ENCODE measurements at regions not wholly inside any gene's neighbourhood (a gene's known extent, or its start where the extent isn't known, plus 50 kb on each side); places are given as distances from the start of the nearest gene placed in this dataset.

- Histone ChIP-seq H3K4me3 (no peak overlapping the region), H2AFZ (no peak overlapping the region), H3K27me3 (no peaks in the 10 kb centered on the region), H3K4me2 (no peak overlapping the region), H3K4me1 (ENCODE audit: insufficient read depth) (no peaks in the 10 kb centered on the region), H4K20me1 (ENCODE audit: insufficient read depth, poor library complexity, severe bottlenecking) (no peaks in the 10 kb centered on the region), H3K79me2 (no peaks in the 10 kb centered on the region), H3K36me3 (replicated peaks; ENCODE audit: insufficient read depth, low read depth) (no peaks in the 10 kb centered on the region), H3K9me2 (replicated peaks; ENCODE audit: insufficient read depth) (no peaks in the 10 kb centered on the region), H3K9me3 (ENCODE audit: low read depth) (no peaks in the 10 kb centered on the region), H3K27ac (no peak overlapping the region)
- no peak for DNase-seq (ENCODE audit: low spot score)
- TF ChIP-seq EZH2phosphoT487 (IDR thresholded peaks at IDR 0.05; ENCODE audit: low read depth, severe bottlenecking, unreplicated experiment) (no peak), CTCF (IDR thresholded peaks at IDR 0.05; ENCODE audit: poor library complexity) (no peak), EZH2 (IDR thresholded peaks at IDR 0.05; ENCODE audit: borderline replicate concordance) (no peak)
- WGBS (ENCODE audit: low lambda C conversion rate, missing lambda C conversion rate) = 35% methylated on average over 10 of the region's 10 CpGs
Measured at GRCh38 chr12:30874455-30875321, 51.9 kb upstream of the TSPAN11 start.

- H3K36me3 ChIP-seq (replicated peaks; ENCODE audit: insufficient read depth, low read depth) = no peaks in the 10 kb centered on the region
- H3K79me2 ChIP-seq = no peaks in the 10 kb centered on the region
- H3K4me2 ChIP-seq = no peak overlapping the region
- H3K9me3 ChIP-seq (ENCODE audit: low read depth) = peaks cover 5% of the 10 kb centered on the region
- WGBS (ENCODE audit: low lambda C conversion rate, missing lambda C conversion rate) = 85% methylated on average over 7 of the region's 7 CpGs
- no peak overlapping the region for H2AFZ ChIP-seq
- no peaks in the 10 kb centered on the region for H3K4me1 ChIP-seq (ENCODE audit: insufficient read depth)
- H3K9me2 ChIP-seq (replicated peaks; ENCODE audit: insufficient read depth) = no peaks in the 10 kb centered on the region
- no peak overlapping the region for H3K4me3 ChIP-seq
- no peaks in the 10 kb centered on the region for H4K20me1 ChIP-seq (ENCODE audit: insufficient read depth, poor library complexity, severe bottlenecking)
- H3K27me3 ChIP-seq = no peaks in the 10 kb centered on the region
- TF ChIP-seq CTCF (IDR thresholded peaks at IDR 0.05; ENCODE audit: poor library complexity) (no peak), EZH2phosphoT487 (IDR thresholded peaks at IDR 0.05; ENCODE audit: low read depth, severe bottlenecking, unreplicated experiment) (no peak), EZH2 (IDR thresholded peaks at IDR 0.05; ENCODE audit: borderline replicate concordance) (no peak)
- no peak overlapping the region for H3K27ac ChIP-seq
- DNase-seq (ENCODE audit: low spot score) = no peak
Measured at GRCh38 chr12:30870491-30871265, 55.9 kb upstream of the TSPAN11 start.

- H3K9me3 ChIP-seq (ENCODE audit: low read depth) = peaks cover 5% of the 10 kb centered on the region
- no peak overlapping the region for H3K4me3 ChIP-seq
- H2AFZ ChIP-seq = no peak overlapping the region
- H3K4me1 ChIP-seq (ENCODE audit: insufficient read depth) = no peaks in the 10 kb centered on the region
- H3K79me2 ChIP-seq = no peaks in the 10 kb centered on the region
- no peak overlapping the region for H3K27ac ChIP-seq
- no peaks in the 10 kb centered on the region for H4K20me1 ChIP-seq (ENCODE audit: insufficient read depth, poor library complexity, severe bottlenecking)
- H3K27me3 ChIP-seq = no peaks in the 10 kb centered on the region
- H3K9me2 ChIP-seq (replicated peaks; ENCODE audit: insufficient read depth) = no peaks in the 10 kb centered on the region
- no peak for DNase-seq (ENCODE audit: low spot score)
- no peaks in the 10 kb centered on the region for H3K36me3 ChIP-seq (replicated peaks; ENCODE audit: insufficient read depth, low read depth)
- no peak for TF ChIP-seq CTCF (IDR thresholded peaks at IDR 0.05; ENCODE audit: poor library complexity)
- TF ChIP-seq EZH2 (IDR thresholded peaks at IDR 0.05; ENCODE audit: borderline replicate concordance) = no peak
- no peak overlapping the region for H3K4me2 ChIP-seq
Measured at GRCh38 chr12:30867415-30867814, 59.1 kb upstream of the TSPAN11 start.

Measured in hepatocyte (in vitro differentiated cells).